ENCODE measurements at regions not wholly inside any gene's neighbourhood (a gene's known extent, or its start where the extent isn't known, plus 50 kb on each side); places are given as distances from the start of the nearest gene placed in this dataset.

DNA sequence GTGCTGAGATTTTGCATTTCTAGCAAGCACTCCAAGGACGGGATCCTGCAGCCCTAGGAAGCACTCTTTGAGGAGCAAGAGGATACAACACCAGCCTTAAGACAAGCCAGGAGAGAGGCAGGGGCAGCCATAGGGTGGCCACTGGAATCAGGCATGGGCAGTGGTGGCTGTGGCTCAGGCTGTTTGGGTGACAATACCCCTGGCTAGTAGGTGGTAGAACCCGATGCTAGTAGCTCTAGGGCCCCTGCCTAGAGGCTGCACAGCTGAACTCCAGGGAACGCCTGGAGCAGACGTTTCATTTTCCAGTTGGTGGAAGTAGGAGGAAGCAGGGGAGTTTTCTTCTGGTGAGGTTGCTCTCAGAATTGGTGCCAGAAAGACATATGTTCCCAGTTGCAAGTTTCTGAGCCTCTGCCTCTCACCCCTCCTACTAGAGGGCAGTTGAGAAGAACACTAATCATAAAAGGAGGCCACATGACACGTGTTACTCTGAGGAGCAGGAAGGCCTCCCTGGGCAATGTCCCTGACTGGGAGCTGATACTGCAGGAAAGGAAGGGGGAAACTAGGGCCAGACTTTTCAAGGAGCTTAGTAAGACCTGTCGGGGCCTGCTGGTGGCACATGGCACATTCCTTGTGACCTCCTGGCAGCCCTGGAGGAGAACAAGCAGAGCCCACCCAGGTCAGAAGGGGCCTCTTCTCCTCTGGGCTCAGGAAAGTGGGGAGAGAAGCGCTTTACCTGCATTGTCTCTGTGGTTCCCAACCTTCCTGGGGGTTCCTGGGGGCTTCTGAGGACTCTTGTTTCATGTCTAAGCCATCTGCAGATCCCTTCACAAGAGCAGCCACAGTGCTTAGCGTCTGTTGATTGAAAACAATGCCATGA lies 56.6 kb upstream of the DRD2 start:
- TF ChIP-seq GATA3 (IDR thresholded peaks at IDR 0.05; ENCODE audit: low read depth, low read length) (no peak), GATA2 (IDR thresholded peaks at IDR 0.05; ENCODE audit: low read depth, low read length) (no peak)

All from SH-SY5Y (cell line).